GM21423 (cell line): ENCODE measurements at regions not wholly inside any gene's neighbourhood (a gene's known extent, or its start where the extent isn't known, plus 50 kb on each side); places are given as distances from the start of the nearest gene placed in this dataset.

Experiments used
- ATAC-seq: cut with Tn5 transposase; IDR thresholded peaks from one replicate; pipeline ENCODE4 v1.9.1; 2021; ENCODE audit warnings: mild to moderate bottlenecking, moderate library complexity; ENCODE audit not compliant: unreplicated experiment

- no peak for ATAC-seq
Measured at GRCh38 chr1:114315631-114316030, 162.0 kb upstream of the SYT6 start.

GRCh38 chr1:114314576-114314975 lies 160.9 kb upstream of the SYT6 start:
- no peak for ATAC-seq

DNA sequence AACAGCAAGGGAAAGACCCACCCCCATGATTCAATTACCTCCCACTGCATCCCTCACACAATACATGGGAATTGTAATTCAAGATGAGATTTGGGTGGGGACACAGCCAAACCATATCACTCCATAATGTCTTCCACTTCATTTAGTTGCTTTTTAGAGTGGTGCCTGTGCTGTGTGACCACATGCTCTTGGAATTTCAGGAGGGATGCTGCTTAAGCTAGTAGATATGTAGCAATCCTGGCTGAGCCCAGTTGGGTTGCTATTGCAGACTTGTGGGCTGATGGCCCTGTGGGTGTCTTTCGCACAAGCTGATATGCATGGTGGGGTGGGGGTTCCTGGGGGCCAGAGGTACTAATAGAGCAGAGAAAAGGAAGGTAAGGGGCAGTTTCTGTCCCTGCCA lies 160.4 kb upstream of the SYT6 start:
- ATAC-seq: no peak

GRCh38 chr1:114310695-114311271 lies 157.1 kb upstream of the SYT6 start:
- ATAC-seq: no peak

GRCh38 chr1:114302821-114303220 lies 149.2 kb upstream of the SYT6 start:
- ATAC-seq: no peak

- no peak for ATAC-seq
Measured at GRCh38 chr1:114299331-114299975, 145.8 kb upstream of the SYT6 start.

GRCh38 chr1:114298008-114298407 lies 144.3 kb upstream of the SYT6 start:
- ATAC-seq: no peak

GRCh38 chr1:114296413-114296812 lies 142.7 kb upstream of the SYT6 start:
- no peak for ATAC-seq

GRCh38 chr1:114295321-114295720 lies 141.7 kb upstream of the SYT6 start:
- ATAC-seq: no peak

DNA sequence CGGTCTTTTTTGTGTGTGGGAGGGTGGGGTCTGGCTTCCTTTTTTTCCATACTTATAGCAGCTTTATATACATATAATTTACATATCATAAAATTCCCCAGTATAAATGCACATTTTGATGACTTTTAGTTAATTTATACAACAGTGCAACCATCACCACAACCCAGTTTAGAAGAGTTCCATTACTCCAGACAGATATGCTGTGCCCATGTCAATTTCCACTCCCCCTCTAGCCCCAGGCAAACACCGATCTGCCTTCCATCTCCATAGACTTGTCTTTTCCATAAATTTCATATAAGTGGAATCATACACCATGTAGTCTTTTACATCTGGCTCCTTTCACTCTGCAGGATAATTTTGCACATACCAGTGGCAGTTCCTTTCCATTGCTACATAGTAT lies 139.2 kb upstream of the SYT6 start:
- no peak for ATAC-seq

GRCh38 chr1:114292194-114292593 lies 138.5 kb upstream of the SYT6 start:
- ATAC-seq: no peak

DNA sequence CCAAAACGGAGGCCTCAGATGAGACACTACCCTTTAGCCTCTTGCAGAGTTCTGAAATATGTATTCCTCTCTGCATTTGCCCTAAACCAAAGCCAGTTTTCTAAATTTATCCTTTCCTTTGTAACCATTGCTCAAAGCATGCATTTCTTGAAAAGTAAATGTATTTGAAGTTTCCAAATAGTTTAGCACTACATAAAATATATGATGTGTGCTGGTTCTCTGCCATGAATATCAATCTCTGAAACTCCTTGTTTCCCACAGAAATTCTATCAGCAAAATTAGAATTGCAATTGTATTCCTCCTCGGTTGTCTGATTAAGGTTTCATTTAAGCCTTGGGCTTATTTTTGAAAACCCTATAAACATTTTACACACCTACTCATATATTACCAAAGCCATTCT lies 137.1 kb upstream of the SYT6 start:
- ATAC-seq: no peak

GRCh38 chr1:114290341-114290740 lies 136.7 kb upstream of the SYT6 start:
- no peak for ATAC-seq

GRCh38 chr1:114289824-114290223 lies 136.2 kb upstream of the SYT6 start:
- no peak for ATAC-seq

DNA sequence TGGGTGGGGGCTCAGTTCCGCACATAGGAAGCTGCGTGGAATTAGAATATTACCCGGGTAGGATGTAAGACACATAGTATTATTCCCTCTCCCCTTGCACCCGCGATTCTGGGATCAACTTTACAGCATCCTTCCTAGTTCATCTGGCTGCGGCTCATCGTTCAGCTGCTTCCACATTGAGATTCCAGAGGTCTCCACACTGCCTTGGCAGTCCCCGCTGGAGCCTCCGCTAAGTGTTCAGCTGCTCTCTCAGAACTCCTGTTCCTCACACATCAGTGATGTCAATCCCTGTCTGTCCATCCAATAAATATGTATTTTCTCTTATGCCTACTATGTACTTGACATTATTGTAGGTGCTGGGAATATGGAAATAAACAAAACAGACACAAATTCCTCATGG lies 135.6 kb upstream of the SYT6 start:
- ATAC-seq: no peak

- ATAC-seq: no peak
Measured at GRCh38 chr1:114286960-114287359, 133.3 kb upstream of the SYT6 start.

- no peak for ATAC-seq
Measured at GRCh38 chr1:114286179-114286578, 132.5 kb upstream of the SYT6 start.

DNA sequence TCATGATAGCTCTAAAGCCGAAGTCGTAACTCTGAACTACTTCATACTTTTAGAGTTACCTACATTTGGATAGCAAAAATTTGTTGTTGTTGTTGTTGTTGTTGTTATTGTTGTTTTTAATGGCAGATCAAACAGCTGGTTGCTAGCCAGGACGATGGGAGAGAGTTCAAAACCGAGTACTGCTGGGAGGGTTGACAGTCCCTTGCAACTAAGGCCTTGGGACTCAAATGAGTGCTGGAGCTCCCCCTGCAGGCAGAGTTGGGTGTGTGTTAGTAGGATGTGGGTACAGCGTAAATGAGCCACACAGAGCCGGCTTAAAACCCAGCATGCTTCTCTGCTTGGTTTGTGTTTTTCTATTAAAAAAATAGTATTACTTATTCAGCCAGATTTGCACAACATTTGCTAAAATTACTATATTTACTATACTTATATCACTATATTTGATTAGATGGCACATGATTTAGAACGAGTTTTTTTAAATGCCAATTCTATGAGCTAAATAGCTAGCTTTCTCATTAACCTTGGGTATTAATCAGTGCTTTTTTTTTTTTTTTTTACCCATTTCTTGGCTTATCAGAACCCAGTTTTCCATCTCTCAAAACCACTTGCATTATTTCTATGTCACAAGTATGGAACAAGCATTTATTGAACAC lies 129.2 kb upstream of the SYT6 start:
- ATAC-seq: peak; percentile 87

DNA sequence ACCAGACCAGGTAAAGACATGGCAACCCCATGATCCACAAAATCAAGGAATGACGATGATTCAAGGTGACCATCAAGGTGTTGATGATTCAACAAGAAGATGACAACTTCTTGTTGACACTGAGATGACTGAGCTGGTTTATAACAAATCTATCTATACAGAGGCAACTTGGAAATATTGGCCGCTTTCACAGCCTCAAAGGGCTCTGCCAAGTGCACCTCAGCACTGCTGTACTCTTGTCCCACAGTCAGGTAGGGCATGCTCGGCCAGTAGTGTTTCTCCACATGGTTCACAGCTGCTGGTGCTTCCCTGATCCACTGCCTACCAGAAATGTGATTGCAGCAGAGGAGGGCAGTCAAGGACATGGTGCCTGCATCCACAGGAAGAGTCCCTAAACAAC lies 125.2 kb upstream of the SYT6 start:
- no peak for ATAC-seq

- ATAC-seq: no peak
Measured at GRCh38 chr1:114278430-114278829, 124.8 kb upstream of the SYT6 start.

DNA sequence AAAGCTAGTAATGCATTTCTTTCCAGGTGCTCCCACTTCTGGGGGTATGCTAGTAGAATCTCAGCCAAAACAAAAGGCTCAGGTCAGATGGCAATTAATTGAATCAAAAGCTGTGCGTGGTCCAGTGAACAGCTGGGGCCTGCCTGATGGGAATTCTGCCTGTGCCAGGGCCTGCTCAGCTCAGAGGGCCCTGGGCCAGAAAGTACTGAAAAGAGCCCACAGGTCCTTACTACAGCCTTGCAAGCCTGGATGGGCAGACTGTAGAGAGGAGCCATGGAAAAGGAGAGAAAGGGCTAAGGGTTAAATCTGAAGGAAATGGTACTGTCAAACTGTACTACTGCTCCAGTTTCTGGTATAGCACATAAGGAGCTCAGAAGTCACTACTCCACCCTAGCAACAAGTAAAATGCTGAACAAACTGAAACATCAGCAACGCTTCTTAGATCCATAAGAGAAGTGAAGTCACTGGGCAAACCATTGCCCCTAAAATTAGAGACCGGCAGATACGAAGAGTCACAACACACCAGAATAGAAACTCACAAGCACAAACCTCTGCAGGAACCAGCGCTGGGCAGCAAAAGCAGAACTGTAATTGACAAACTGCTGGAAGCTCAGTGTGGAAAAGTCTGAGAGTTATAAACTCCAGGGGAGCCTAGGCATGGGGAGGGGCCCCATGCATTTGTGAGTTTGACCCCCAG lies 121.1 kb upstream of the SYT6 start:
- ATAC-seq: no peak

GRCh38 chr1:114272593-114272992 lies 118.9 kb upstream of the SYT6 start:
- ATAC-seq: no peak
